ENCODE measurements at regions not wholly inside any gene's neighbourhood (a gene's known extent, or its start where the extent isn't known, plus 50 kb on each side); places are given as distances from the start of the nearest gene placed in this dataset.
"Not testable (repeated sequence)": the region's sequence is repeated elsewhere in the genome, so short reads cannot be mapped to it uniquely, and the experiment has no call there.

DNA sequence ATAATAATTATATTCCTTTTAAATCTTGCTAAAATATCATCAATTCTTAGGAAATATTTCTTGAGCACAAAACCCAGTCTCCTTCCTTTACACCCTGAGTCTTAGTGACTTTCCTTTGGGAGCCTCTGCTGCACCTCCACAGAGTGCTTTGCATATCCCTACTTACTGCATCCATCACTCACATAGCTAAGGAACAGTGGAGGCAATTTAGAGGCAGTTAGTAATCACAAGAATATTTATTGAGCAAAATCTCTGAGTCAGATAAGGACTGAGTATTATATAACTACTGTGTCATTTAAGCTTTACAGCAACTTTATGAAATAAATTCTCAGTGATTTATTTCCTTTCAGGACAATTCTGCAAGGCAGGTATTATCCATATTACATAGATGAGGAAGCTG, 327.7 kb downstream of the TMX3 start:
- no peak for DNase-seq (ENCODE audit: low spot score)
- no peak for ATAC-seq

DNA sequence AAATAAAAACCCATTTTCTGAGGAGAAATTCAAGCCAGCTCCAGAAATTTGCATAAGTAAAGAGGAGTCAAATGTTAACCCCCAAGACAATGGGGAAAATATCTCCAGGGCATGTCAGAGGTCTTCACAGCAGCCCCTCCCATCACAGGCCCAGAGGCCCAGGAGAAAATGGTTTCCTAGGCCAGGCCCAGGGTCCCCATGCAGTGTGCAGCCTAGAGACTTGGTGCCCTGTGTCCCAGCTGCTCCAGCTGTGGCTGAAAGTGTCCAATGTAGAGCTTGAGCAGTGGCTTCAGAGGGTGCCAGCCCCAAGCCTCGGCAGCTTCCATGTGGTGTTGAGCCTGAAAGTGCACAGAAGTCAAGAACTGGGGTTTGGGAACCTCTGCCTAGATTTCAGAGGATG, 330.9 kb downstream of the TMX3 start:
- DNase-seq (ENCODE audit: low spot score); ATAC-seq: not testable (repeated sequence)

DNA sequence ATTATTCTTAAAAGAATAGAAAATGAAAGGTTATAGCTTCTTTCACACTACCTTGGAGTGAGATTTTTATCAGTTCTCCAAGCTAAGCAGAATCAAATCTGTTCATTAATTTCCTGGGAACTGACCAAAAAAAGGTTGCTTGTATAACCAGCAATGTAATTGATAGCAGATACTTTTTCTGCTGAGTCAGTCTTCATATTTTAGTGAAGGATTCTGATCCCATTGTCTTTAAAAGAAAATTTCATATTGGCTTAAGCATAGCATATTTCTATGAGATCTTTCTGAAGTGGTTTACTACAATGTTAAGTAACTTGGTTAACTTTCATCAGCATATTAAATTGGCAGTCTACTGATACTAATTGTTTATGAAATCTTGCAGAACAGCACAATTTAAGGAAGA, 338.0 kb downstream of the TMX3 start:
- no peak for DNase-seq (ENCODE audit: low spot score)
- no peak for ATAC-seq

DNA sequence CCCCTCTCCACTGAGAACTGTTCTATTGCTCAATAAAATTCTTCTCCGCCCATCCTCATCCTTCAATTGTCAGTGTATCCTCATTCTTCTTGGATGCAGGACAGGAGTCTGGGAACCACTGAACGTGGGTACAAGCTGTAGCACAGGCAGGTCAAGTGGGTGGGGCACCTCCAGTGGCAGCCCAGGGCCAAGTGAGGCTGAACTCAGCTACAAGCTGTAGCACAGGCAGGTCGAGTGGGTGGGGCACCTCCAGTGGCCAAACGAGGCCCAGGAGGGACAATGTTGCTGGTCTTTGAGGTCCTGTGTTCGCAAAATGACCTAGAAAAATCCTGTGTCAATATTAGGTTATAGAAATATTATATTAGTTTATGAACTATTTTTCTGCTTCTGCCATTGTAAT, 352.0 kb downstream of the TMX3 start:
- DNase-seq (ENCODE audit: low spot score) (no peak), ATAC-seq (no peak)

DNA sequence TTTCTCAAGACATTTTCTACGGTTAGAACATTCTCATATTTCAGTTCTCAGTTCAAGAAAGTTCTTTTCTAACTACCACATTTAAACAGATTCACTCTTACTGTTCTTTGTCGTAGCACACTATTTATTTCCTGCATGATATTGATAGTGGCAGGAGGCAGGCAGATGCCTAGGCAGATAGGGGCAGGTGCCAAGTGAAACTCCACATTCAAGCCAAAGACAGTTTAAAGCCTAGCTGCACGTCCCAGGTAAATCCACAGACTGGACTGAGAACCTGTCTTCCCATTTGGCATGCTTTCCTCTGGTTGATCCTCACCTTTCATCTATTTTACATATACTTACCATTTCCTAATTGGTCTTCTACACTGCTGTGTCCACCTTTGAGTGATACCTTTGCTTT, 359.3 kb downstream of the TMX3 start:
- DNase-seq (ENCODE audit: low spot score) (no peak), ATAC-seq (no peak)

DNA sequence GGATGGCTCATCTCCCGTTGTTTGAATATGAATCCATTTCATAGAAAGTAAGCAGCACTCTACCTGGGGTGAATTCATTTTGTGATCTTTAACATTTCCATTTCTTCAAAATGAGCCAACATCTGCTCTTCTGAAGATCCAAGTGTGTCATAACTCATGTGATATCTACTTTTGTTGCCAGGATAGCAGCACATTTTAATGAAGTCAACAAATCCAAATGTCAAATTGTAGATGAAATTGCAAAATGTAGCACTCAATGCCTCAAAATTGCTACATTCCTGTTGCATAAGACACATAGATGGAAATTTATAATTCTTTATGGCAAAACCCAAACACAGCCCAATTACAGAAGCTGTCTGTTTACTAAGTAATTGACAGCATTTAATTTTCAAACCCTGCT, 360.7 kb downstream of the TMX3 start:
- ATAC-seq: no peak
- no peak for DNase-seq (ENCODE audit: low spot score)

DNA sequence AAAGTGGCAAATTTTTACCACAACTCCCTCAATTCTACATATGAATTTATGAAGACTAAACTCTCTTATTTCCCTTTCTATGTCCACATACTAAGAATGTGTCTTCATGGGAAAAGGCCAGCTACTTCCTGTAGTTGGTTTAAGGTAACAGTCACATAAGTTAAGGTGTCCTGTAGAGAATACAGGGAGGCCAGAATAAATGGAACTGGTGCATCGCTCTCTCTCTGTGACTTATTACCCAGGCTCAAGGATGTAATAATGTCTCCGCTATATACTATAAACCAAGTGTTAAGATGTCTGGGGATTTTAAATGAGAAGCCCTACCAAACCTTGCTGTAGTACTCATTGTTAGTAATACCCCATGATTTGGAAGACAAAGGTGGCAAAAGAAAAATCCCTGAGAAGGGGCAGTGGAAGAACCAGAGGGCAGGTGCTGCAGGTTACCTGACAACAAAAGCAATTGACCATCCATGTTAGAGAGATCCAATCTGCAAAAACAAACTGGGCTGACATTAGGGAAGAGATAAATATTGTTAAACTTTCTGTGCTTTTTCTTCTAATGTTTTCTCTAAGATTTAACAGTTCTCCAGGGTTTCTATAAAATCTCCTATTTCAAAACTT, 372.8 kb downstream of the TMX3 start:
- ATAC-seq: no peak
- no peak for DNase-seq (ENCODE audit: low spot score)

DNA sequence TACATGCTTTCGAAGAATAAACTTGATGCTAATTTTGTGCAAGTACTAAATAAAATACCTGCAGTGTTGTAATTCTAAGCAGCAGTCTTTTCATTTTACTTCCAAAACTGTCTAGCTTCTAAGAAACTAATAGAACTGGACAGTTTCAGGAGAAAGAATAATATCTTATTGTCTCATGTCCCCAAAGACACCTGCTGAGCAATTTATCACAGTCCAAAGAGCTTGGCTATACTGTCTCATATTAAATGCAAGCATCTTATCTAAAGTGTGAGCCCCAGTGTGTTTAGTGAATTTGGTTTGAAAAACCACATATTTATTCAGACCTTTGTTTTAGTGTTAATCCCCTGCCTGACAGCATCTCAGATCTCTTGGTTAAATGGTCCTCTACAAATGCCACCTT, 374.3 kb downstream of the TMX3 start:
- ATAC-seq: no peak

DNA sequence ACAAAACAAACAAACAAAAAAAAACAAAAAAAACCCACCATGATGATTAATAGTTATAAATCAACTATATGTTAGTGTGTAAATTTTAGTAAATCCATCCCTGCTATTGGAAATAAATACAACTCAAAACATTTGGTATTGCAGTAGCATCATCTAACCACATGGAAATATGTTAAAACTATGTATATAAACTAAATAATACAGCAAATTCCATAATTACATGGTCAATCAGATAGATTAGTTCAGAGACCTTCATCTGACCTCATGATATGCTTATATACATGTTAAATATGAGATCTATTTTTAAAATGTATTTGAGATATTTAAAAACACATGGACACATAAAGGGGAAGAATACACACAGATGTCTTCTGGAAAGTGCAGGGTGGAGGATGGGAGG, 384.2 kb downstream of the TMX3 start:
- no peak for DNase-seq (ENCODE audit: low spot score)
- ATAC-seq: no peak

More for the DNA sequence above, 374.3 kb downstream of the TMX3 start:
- DNase-seq (ENCODE audit: low spot score): no peak

DNA sequence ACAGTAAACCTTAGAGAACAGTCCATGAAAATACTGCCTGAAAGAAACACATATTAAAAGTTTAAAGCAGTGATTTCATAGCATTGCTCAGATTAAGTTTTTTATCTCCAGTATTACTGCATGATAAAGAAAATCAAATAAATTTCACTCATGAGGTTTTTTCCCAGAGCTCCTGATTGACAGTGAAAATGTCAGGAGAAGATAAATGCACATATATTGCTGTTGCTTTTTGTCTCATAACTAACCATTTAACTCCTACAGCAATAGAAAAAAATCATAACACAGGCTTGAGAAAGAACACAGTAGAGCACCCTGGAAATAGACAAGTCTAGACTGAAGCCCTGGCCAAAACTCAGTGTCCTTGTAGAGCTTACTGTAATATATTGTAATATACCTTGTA, 391.0 kb downstream of the TMX3 start:
- ATAC-seq (no peak), DNase-seq (ENCODE audit: low spot score) (no peak)

DNA sequence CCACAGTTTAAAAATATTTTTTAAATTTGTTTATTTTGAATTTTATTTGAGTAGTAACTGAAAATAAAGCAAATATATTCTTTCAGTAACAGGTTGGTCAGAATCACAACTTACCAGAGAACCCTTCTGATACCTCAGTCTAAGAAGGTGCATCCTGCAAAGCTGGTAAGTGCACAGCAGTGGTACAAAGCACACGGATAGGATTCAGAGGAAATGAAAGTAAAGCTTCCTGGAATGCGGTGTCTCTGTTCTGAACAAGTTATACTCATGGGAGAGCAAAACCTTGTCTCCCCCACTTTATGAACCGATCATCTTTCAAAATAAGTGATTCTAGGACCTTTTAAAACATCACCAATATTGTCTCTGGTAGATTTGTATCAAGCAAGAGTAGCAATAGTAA, 398.3 kb downstream of the TMX3 start:
- no peak for DNase-seq (ENCODE audit: low spot score)
- no peak for ATAC-seq

DNA sequence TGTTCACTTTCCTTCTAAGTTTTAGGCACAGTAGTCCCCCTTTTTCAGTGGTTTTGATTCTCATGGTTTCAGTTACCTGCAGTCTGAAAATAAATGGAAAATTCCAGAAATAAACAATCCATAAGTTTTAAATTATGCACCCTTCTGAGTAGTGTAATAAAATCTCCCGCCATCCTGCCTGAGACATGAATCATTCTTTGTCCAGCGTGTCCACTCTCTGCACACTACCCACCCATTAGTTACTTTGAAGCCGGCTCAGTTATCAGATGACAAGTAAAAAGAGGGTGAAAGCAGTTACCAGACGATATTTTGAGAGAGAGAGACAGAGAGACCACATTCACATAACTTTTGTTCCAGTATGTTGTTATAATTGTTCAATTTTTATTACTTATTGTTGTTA, 400.5 kb downstream of the TMX3 start:
- ATAC-seq: no peak
- DNase-seq (ENCODE audit: low spot score): no peak

DNA sequence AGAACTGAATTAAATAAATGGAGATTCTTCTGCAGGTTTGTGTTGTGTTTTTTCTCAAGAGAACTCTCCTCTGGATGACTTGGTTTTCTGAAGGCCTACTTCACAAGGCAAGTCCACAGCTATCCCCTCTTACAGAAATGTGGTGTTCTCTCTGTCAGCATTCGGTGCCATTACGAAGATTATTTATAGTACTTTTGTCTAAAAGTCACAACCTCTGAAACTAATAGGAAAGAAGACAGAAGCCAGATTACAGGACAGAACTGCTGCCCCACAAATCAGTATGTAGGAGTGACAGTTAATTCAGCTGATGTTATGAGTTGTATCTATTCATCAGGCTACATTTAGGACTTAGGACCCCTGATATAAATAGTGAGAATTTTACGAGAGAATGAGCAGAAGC, 413.5 kb downstream of the TMX3 start:
- ATAC-seq (no peak), DNase-seq (ENCODE audit: low spot score) (no peak)

DNA sequence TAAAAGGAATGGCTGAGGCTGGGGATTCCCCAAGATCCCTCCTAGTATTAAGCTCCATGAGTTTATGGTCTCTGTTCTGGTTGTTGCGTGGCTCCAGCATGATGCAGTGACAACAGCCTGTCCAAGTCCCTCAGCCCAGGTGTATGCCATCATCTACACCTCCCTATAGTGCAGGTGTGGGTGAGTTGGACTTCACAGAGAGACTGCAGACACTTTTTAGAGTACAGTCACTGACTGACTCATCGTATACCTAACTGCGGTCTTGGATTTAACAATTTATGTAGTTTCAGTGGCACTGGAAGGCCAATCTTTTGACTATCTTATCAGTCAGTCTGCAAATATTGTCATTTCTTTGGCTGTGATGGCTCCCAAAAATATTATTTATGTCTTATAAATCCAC, 415.0 kb downstream of the TMX3 start:
- no peak for DNase-seq (ENCODE audit: low spot score)
- ATAC-seq: no peak

DNA sequence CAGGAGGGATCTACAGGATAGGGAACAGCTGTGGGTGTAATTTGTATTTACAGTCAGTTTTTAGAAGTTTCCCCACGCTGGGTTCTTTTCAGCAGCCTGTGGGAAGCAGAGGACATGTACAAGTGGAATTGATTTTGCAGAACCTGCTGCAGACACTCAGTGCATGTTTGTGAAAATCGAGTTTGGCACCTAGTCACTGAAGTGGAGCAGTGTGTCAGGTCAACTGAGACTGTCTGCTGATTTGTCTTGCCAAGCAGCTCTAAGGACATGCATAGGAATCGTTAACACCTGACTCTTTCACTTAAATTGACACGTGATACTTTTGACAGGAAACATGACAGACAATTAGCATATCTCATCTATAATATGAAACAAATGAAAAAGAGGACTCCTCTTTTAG, 416.6 kb downstream of the TMX3 start:
- no peak for DNase-seq (ENCODE audit: low spot score)
- no peak for ATAC-seq

DNA sequence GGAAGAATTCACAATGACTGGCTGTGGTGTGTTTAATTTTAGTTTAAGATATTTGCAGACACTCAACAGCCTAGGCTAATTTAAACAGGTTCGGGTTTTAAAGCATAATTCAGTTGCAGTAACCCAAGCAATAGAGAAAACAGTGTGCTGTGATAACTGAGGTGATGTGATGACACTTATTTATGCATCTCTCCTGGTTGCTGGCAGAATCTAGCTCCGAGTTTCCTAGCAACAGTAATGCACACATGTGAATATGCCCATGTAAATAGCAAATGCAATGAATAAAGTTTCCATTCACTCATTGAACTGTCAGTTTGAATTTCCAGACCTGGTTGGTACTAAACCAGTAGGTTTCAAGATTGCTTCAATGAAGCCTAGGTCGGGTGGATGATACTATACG, 426.5 kb downstream of the TMX3 start:
- no peak for ATAC-seq
- no peak for DNase-seq (ENCODE audit: low spot score)

DNA sequence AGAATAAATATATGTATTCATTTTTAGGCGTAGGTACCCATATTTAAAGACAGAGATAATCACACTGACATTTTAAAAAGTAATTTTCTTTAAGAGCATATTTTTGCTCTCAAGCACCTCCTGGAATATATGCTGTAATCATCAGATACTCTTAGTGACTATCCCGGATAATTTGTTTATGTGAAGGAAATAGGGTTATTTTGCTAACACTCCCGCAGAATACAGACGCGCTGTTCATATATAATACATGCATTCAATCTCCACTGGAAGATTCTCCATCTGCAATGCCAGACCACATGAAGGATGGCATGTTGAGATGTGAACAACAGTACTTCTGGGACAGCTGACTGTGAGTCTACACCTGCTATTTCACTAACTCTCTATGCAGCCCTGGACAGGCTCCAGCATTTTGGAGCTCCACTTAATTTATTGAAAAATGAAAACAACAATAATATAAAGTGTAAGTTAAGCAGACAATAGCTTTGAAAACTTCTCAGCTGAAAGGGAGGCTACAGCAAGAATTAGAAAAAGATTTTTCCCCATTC, 430.6 kb downstream of the TMX3 start:
- ATAC-seq: no peak
- DNase-seq (ENCODE audit: low spot score): no peak

DNA sequence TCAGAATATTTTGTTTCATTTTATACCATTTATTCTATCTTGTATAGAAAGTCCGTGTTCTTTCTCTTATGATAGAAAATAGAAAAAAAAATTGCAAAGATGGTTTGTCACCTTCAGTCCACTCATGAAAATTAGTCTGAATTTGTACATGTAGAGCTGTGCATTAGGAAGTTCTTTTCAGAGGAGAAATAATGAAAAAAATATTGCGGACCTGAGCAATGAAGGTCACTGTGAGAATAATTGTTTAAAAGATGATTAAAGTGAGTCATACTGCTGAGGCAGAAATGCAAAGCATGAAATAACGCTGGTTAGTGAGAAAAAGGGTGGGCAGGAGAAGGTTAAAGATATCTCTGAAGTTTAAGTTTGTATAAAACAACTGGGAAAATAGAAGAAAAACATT, 431.1 kb downstream of the TMX3 start:
- no peak for ATAC-seq
- DNase-seq (ENCODE audit: low spot score): no peak

DNA sequence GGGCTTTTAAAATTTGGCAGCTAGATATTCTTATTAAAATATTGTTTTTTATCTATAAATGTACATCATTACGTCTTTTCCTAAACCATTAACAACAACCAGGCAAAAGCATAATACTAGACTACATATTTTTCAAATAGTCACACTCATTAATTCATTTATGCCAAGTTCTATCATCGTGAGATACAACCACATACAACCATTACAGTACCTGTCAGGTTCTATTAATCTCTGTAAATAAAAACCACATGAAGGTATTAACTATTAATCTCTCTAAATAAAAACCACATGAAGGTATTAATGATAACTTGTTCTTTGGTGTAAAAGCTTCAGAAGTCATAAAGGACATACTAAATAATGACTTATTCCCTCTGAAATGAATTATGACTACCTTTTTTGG, 432.7 kb downstream of the TMX3 start:
- ATAC-seq (no peak), DNase-seq (ENCODE audit: low spot score) (no peak)

DNA sequence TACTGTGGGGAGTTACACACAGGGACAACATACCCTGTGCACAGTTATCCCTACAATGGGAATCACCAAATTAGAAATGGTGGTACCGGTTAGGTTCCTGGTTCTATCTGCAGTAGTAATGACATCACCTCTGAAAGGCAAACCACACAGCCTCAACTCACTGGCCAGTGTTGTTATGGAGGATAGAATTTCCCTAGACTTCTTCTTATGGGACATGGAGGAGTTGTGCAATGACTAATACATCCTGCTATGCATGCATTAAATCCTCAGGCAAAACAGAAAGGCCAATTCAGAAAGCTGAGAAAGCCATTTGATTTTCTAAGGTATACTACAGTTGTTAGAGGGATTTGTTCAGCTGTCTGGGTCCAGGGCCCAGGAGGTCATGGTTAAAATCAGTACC, 439.3 kb downstream of the TMX3 start:
- ATAC-seq (no peak), DNase-seq (ENCODE audit: low spot score) (no peak)

DNA sequence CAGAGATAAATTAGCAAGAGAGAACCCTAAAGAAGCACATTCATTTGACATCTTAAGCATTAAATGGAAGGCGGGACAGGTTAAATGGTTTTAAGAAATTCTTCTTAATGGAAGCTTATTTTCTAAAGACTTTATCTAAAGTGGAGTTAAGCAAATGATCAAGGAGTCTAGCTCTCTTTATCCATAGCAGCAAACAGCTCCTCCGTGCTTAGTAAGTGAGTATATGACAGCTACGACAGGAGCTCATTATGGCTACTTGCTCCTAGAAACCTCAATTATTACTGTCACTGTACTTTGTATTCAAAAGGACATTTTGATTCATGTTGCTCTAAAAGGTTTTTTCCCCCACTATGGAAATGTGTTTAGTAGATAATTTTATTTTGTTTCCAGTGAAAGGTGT, 444.9 kb downstream of the TMX3 start:
- DNase-seq (ENCODE audit: low spot score) (no peak), ATAC-seq (no peak)

DNA sequence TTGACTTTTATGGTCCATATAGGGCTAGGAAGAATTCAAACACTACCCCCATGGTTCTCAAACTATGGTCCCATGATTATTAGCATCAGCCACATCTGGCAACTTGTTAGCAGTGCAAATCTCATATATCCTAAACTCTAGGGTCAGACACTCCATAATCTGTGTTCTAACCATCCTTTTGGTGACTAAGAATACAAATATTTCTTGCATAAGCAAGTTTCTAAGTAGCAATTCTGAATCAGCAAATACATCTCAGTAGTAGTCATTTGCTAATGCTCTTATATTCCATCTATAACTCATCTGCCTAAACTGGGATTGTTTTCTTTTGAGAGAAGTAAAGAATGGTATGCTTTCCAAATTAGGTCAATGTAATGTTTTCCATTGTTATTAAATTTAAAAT, 447.3 kb downstream of the TMX3 start:
- ATAC-seq (no peak), DNase-seq (ENCODE audit: low spot score) (no peak)

DNA sequence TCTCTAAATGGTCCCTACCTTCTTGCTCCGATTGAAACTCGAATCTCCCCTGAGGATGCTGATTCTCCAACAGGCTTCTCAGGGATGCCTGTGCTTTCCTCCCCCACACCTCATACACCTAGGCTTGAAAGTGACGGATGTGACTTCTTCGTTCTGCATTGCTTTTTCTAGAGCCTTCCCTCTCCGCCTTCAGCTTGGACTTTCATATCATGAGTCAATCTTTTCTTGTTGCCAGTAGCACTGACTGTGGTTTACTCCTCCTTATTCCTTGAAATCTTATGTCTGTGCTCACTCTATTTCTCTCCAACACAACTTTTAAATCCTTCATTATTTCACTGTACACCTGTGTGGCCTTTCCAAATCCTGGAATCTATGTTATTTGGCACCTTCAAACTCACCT, 451.4 kb downstream of the TMX3 start:
- DNase-seq (ENCODE audit: low spot score): no peak
- ATAC-seq: no peak

Data from left lobe of liver (tissue), 2 donors.